ENCODE measurements at regions not wholly inside any gene's neighbourhood (a gene's known extent, or its start where the extent isn't known, plus 50 kb on each side); places are given as distances from the start of the nearest gene placed in this dataset.
A peak's percentile ranks its signal among the peaks of the same experiment; 100 is the strongest.

DNA sequence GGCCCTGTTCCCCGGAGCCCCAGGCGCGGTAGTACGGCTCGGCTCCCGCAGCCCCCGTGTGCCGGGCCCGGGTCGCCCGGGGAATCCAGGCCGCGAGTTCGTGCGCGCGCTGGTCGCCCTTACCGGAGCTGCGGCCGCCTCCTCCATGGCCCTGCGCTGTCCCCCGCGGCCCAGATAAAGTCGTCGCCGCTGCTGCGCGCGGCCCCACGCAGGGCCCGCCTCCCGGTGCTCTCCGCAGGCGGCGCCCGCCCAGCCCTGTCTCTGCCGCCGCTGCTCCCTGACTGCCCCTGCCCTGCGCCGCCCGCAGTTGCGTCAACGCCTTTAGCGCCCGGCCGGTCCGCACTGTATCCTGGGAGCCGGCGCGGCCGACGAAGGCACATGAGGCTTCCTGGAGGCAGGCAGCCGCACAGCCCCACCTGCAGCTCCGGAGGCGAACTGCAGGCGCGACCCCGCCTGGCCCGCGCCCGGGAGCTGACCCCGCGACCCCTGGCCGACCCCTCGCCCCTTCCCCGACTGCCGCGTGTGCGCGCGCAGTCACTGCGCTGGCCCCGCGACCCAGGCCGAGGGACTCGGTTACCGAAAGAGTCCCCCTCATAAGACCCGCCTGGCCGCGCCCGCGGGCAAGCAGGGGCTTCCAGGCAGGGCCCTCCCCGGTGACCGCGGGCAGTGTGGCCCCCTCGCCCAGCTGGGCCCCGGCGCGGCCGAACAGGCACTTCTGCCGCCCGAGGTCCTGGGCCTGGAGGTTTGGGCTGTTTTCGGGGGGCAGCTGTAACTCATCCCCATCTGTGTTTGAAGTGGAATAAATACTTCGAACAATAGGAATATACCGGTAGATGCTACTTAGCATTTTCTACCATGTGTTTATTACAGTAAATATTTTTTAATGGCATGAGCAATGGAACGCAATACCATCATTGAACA is 127.1 kb upstream of the ZNF746 start (continued):
- peak; percentile 96 for TF ChIP-seq NR2C2 (CRISPR knock-in tag; IDR thresholded peaks at IDR 0.05; ENCODE audit: borderline replicate concordance)
- TF ChIP-seq TOPORS (CRISPR knock-in tag; IDR thresholded peaks at IDR 0.05): peak; percentile 68; the same call in 1 of the 2 replicates
- TF ChIP-seq ZBTB20 (CRISPR knock-in tag; IDR thresholded peaks at IDR 0.05; ENCODE audit: borderline replicate concordance, low read depth): no peak
- no peak for TF ChIP-seq PCBP1 (IDR thresholded peaks at IDR 0.05; ENCODE audit: borderline replicate concordance, low read depth, low read length)
- no peak for TF ChIP-seq HNRNPH1 (optimal IDR thresholded peaks at IDR 0.05; ENCODE audit: low read depth, low read length)
- TF ChIP-seq NFYC (CRISPR knock-in tag; IDR thresholded peaks at IDR 0.05): no peak
- peak; percentile 69; the same call in 1 of the 2 replicates for TF ChIP-seq DNMT1 (CRISPR knock-in tag; IDR thresholded peaks at IDR 0.05)
- TF ChIP-seq MED1 (CRISPR knock-in tag; IDR thresholded peaks at IDR 0.05): peak; percentile 82
- no peak for TF ChIP-seq GTF3A (CRISPR knock-in tag; conservative IDR thresholded peaks at IDR 0.05)
- TF ChIP-seq PCBP2 (optimal IDR thresholded peaks at IDR 0.05; ENCODE audit: low read depth, low read length, poor library complexity, severe bottlenecking): no peak
- TF ChIP-seq, protein P1, sequence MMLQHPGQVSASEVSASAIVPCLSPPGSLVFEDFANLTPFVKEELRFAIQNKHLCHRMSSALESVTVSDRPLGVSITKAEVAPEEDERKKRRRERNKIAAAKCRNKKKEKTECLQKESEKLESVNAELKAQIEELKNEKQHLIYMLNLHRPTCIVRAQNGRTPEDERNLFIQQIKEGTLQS (CRISPR knock-in tag; IDR thresholded peaks at IDR 0.05): peak; percentile 82
- TF ChIP-seq ZBTB8A (CRISPR knock-in tag; IDR thresholded peaks at IDR 0.05; ENCODE audit: borderline replicate concordance, low read depth): no peak
- TF ChIP-seq ZNF781 (CRISPR knock-in tag; IDR thresholded peaks at IDR 0.05; ENCODE audit: borderline replicate concordance, not compliant biosample characterization): no peak
- TF ChIP-seq, protein P2, sequence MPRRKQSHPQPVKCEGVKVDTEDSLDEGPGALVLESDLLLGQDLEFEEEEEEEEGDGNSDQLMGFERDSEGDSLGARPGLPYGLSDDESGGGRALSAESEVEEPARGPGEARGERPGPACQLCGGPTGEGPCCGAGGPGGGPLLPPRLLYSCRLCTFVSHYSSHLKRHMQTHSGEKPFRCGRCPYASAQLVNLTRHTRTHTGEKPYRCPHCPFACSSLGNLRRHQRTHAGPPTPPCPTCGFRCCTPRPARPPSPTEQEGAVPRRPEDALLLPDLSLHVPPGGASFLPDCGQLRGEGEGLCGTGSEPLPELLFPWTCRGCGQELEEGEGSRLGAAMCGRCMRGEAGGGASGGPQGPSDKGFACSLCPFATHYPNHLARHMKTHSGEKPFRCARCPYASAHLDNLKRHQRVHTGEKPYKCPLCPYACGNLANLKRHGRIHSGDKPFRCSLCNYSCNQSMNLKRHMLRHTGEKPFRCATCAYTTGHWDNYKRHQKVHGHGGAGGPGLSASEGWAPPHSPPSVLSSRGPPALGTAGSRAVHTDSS (CRISPR knock-in tag; conservative IDR thresholded peaks at IDR 0.05): no peak
- TF ChIP-seq, protein P3, sequence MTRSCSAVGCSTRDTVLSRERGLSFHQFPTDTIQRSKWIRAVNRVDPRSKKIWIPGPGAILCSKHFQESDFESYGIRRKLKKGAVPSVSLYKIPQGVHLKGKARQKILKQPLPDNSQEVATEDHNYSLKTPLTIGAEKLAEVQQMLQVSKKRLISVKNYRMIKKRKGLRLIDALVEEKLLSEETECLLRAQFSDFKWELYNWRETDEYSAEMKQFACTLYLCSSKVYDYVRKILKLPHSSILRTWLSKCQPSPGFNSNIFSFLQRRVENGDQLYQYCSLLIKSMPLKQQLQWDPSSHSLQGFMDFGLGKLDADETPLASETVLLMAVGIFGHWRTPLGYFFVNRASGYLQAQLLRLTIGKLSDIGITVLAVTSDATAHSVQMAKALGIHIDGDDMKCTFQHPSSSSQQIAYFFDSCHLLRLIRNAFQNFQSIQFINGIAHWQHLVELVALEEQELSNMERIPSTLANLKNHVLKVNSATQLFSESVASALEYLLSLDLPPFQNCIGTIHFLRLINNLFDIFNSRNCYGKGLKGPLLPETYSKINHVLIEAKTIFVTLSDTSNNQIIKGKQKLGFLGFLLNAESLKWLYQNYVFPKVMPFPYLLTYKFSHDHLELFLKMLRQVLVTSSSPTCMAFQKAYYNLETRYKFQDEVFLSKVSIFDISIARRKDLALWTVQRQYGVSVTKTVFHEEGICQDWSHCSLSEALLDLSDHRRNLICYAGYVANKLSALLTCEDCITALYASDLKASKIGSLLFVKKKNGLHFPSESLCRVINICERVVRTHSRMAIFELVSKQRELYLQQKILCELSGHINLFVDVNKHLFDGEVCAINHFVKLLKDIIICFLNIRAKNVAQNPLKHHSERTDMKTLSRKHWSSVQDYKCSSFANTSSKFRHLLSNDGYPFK (CRISPR knock-in tag; IDR thresholded peaks at IDR 0.05; ENCODE audit: borderline replicate concordance): peak; percentile 83; the same call in 1 of the 2 replicates
- TF ChIP-seq, protein P4, sequence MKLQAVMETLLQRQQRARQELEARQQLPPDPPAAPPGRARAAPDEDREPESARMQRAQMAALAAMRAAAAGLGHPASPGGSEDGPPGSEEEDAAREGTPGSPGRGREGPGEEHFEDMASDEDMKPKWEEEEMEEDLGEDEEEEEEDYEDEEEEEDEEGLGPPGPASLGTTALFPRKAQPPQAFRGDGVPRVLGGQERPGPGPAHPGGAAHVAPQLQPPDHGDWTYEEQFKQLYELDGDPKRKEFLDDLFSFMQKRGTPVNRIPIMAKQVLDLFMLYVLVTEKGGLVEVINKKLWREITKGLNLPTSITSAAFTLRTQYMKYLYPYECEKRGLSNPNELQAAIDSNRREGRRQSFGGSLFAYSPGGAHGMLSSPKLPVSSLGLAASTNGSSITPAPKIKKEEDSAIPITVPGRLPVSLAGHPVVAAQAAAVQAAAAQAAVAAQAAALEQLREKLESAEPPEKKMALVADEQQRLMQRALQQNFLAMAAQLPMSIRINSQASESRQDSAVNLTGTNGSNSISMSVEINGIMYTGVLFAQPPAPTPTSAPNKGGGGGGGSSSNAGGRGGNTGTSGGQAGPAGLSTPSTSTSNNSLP (IDR thresholded peaks at IDR 0.05; ENCODE audit: low read depth, low read length): no peak
- no peak for TF ChIP-seq NFKB2 (CRISPR knock-in tag; IDR thresholded peaks at IDR 0.05; ENCODE audit: borderline replicate concordance)
- no peak for TF ChIP-seq ISX (CRISPR knock-in tag; conservative IDR thresholded peaks at IDR 0.05)
- TF ChIP-seq, protein P5, sequence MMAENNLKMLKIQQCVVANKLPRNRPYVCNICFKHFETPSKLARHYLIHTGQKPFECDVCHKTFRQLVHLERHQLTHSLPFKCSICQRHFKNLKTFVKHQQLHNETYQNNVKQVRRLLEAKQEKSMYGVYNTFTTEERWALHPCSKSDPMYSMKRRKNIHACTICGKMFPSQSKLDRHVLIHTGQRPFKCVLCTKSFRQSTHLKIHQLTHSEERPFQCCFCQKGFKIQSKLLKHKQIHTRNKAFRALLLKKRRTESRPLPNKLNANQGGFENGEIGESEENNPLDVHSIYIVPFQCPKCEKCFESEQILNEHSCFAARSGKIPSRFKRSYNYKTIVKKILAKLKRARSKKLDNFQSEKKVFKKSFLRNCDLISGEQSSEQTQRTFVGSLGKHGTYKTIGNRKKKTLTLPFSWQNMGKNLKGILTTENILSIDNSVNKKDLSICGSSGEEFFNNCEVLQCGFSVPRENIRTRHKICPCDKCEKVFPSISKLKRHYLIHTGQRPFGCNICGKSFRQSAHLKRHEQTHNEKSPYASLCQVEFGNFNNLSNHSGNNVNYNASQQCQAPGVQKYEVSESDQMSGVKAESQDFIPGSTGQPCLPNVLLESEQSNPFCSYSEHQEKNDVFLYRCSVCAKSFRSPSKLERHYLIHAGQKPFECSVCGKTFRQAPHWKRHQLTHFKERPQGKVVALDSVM (CRISPR knock-in tag; IDR thresholded peaks at IDR 0.05): no peak
- TF ChIP-seq REPIN1 (CRISPR knock-in tag; IDR thresholded peaks at IDR 0.05; ENCODE audit: borderline replicate concordance, low read depth): peak; percentile 93

Measured in HepG2 (cell line).